GM18870 (cell line): ENCODE measurements at regions not wholly inside any gene's neighbourhood (a gene's known extent, or its start where the extent isn't known, plus 50 kb on each side); places are given as distances from the start of the nearest gene placed in this dataset.

Source experiments
- ATAC-seq: cut with Tn5 transposase; IDR thresholded peaks from one replicate; pipeline ENCODE4 v1.9.1; 2021; ENCODE audit warnings: moderate library complexity; ENCODE audit not compliant: unreplicated experiment

DNA sequence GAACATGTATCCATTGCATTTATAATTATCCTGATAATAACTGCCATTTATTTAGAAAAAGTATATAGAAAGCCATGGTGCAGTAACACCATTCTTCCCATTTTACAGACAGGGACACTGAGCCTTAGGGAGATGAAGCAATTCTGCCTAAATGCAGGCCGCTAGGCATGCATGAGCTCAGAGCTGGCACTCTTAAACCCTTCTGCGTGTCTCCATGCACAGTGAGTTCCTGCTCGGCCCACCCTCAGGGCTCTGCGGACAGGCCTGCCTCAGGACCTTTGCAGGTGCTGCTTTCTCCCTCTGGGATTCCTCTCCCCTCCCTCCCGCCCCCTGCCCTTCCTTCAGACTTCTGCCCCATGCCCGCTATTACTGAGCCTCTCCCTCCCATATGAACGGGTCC lies 54.3 kb upstream of the WSB1 start:
- no peak for ATAC-seq

DNA sequence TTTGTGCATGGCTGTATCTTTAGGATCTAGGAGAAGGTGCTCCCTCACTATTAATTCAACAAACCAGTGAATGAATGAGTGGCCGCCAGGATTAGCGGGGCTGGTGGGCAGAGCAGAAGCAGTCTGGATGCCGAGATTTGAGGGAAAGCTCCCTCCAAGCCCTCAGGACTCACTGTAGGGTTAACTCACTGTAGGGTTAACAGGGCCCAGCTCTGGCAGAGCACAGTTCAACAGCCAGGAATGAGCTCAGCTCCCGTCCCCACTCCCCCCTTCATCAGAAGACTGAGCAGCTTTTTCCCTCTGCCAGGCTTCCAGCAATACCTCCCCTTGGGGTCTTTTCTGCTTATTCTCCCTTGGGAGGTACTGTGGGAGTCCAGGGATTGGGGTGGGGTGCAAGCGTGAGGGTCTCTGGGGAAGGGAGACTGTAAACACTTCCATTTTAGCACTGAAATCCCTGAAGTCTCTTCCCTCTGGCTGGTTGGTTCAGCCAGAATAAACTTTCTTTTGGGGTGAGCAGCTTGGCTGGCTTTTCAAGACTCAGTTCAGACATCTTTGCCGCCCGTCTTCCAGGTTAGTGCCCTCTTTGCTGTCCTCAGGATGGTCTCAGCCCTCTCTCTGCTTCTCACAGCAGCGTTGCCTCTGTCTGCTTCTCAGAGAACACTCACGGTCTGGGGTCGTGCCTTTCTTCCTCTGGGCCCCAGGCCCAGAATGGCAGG lies 53.7 kb upstream of the WSB1 start:
- ATAC-seq: no peak

DNA sequence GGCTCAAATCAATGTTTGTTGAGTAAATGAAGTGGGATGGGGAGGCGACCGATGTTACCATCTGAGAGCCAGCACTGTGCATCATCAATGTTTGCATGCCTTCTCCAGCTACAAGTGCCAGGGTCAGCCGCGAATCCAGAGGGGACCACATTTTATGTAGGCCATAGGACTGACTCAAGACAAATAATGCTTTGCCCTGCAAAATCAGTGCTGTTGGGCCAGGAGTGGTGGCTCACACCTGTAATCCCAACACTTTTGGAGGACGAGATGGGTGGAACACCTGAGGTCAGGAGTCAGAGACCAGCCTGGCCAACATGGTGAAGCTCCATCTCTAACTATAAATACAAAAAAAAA lies 53.1 kb upstream of the WSB1 start:
- ATAC-seq: no peak

DNA sequence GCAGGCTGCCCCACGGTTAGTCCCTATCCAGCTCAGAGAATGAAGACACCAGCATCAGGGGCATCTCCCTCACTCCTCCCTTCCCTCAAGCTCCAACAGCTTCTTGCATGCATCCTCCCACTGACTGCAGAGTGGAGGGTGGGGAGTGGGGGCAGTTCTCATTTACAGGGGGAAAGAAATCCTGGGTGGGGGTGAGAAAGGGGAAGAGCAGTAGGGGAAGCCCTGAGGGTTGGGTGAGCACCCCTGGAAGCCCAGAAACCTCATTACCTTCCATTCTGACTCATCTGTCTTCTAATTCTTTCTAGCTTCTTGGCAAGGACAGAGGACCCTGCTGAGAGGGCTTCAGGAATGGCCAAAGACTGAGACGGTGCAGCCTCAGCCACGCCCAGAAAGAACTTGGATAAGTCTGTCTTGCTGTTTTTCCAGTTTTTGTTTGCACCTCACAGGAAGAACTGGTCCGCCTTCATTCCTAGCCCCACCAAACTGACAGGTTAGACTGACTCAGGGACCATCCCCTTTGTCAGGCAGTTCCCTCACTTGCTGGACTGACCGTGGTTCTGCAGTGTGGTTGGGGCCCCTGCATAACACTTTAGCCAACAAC lies 52.5 kb upstream of the WSB1 start:
- ATAC-seq: peak; percentile 44

GRCh38 chr17:27242951-27243350 lies 51.0 kb upstream of the WSB1 start:
- ATAC-seq: no peak

DNA sequence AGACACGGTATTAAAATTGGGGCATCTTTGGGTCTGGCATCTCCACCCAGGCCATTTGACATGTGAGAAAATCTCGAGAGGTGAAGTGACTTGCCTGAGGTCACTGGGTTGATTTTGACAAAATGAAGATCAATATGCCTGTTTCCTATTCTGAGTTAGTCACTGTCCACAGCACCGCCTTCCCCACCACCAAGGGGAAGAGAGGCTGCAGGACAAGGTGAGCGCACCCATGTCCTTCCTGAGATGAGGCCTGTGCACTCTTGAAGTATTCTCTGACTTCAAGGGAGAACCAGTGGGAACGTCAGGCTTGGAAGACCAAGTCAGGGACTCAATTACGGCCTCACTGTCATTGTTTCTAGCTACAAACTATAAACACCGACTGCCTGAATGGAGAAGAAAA lies 49.9 kb upstream of the WSB1 start:
- ATAC-seq: no peak
